HL-60 (cell line): ENCODE measurements at regions not wholly inside any gene's neighbourhood (a gene's known extent, or its start where the extent isn't known, plus 50 kb on each side); places are given as distances from the start of the nearest gene placed in this dataset.
A peak's percentile ranks its signal among the peaks of the same experiment; 100 is the strongest.

Source experiments
- DNase-seq, 2 experiments: peaks; one replicate each; pipeline ENCODE4 v3.0.0-alpha.2; 2010 to 2020; ENCODE audit warnings: low read depth in 1 of 2, low spot score in 1 of 2
- H3K27ac ChIP-seq: fragments of 250-450 bp; sonication (Bioruptor Pico); replicated peaks from 2 replicates; pipeline ENCODE4 v1.5.1; 2020; ENCODE audit warnings: mild to moderate bottlenecking, moderate library complexity
- H3K27me3 ChIP-seq: fragments of 250-450 bp; sonication (Bioruptor Pico); 2 replicates; pipeline ENCODE4 v1.5.1; 2021; ENCODE audit warnings: mild to moderate bottlenecking, moderate library complexity; ENCODE audit not compliant: insufficient read depth, poor library complexity, severe bottlenecking
- H3K4me3 ChIP-seq: replicated peaks from 2 replicates; pipeline ENCODE4 v1.5.1; 2011; ENCODE audit warnings: mild to moderate bottlenecking, control low read depth, low read length; ENCODE audit not compliant: insufficient read depth
- GABPA ChIP-seq: IDR thresholded peaks from 2 replicates; pipeline ENCODE4 v1.6.1; 2012; ENCODE audit warnings: low read depth
- POLR2AphosphoS5 ChIP-seq: IDR thresholded peaks from 2 replicates; pipeline ENCODE4 v1.6.1; 2012; ENCODE audit warnings: low read depth
- SPI1 ChIP-seq: IDR thresholded peaks from 2 replicates; pipeline ENCODE4 v1.6.1; 2012; ENCODE audit warnings: low read depth, mild to moderate bottlenecking, borderline replicate concordance
- TF ChIP-seq, protein P1 (sequence below): IDR thresholded peaks from one replicate; pipeline ENCODE4 v1.5.1; 2011; ENCODE audit warnings: low read length, control low read depth, inconsistent platforms; ENCODE audit not compliant: insufficient read depth
- TF ChIP-seq, protein P2 (sequence below): IDR thresholded peaks from 2 replicates; pipeline ENCODE4 v1.6.1; 2012; ENCODE audit warnings: low read depth; ENCODE audit not compliant: insufficient replicate concordance

DNA sequence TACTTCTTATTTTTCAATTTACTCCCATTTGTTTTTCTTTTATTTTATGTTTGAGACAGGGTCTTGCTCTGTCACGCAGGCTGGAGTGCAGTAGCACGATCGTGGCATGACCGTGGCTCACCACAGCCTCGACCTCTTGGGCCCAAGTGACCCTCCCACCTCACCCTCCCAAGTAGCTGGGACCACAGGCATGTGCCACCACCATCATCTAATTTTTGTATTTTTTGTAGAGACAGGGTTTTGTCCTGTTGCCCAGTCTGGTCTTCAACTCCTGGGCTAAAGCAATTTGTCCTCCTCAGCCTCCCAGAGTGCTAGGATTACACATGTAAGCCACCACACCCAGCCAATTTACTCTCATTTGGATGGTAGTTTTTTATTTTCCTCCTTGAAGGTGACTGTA lies 679.3 kb upstream of the CCDC179 start:
- no peak for DNase-seq
- Histone ChIP-seq H3K4me3 (no peak overlapping the region), H3K27me3 (no peaks in the 10 kb centered on the region)

DNA sequence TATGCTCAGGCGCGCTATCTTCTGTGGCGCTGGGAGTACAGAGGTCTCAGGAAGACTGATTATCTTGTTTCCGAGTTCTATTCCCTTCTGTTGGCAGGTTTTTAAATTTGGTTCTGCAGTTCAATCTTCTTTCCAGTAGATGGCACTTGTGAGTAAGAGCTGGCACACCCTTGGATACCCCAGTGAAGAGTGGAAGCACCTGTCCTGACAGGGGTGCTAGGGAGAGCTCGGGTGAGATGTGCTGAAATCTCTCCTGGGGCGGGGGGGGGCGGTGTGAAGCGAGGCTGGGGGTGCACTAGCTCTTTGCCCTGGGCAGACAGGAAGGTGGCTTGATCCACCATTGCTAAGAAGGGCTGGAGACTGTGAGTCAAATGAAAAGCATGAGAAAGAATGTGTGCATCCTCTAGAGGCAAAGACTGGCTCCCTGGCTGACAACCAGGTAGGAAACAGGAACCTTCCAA lies 679.9 kb upstream of the CCDC179 start:
- no peaks in the 10 kb centered on the region for H3K27me3 ChIP-seq
- no peak for DNase-seq
- H3K4me3 ChIP-seq = no peak overlapping the region
- TF ChIP-seq GABPA (no peak), SPI1 (no peak), POLR2AphosphoS5 (no peak)
- TF ChIP-seq, protein P1, sequence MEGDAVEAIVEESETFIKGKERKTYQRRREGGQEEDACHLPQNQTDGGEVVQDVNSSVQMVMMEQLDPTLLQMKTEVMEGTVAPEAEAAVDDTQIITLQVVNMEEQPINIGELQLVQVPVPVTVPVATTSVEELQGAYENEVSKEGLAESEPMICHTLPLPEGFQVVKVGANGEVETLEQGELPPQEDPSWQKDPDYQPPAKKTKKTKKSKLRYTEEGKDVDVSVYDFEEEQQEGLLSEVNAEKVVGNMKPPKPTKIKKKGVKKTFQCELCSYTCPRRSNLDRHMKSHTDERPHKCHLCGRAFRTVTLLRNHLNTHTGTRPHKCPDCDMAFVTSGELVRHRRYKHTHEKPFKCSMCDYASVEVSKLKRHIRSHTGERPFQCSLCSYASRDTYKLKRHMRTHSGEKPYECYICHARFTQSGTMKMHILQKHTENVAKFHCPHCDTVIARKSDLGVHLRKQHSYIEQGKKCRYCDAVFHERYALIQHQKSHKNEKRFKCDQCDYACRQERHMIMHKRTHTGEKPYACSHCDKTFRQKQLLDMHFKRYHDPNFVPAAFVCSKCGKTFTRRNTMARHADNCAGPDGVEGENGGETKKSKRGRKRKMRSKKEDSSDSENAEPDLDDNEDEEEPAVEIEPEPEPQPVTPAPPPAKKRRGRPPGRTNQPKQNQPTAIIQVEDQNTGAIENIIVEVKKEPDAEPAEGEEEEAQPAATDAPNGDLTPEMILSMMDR = peak; percentile 49
- TF ChIP-seq, protein P2, sequence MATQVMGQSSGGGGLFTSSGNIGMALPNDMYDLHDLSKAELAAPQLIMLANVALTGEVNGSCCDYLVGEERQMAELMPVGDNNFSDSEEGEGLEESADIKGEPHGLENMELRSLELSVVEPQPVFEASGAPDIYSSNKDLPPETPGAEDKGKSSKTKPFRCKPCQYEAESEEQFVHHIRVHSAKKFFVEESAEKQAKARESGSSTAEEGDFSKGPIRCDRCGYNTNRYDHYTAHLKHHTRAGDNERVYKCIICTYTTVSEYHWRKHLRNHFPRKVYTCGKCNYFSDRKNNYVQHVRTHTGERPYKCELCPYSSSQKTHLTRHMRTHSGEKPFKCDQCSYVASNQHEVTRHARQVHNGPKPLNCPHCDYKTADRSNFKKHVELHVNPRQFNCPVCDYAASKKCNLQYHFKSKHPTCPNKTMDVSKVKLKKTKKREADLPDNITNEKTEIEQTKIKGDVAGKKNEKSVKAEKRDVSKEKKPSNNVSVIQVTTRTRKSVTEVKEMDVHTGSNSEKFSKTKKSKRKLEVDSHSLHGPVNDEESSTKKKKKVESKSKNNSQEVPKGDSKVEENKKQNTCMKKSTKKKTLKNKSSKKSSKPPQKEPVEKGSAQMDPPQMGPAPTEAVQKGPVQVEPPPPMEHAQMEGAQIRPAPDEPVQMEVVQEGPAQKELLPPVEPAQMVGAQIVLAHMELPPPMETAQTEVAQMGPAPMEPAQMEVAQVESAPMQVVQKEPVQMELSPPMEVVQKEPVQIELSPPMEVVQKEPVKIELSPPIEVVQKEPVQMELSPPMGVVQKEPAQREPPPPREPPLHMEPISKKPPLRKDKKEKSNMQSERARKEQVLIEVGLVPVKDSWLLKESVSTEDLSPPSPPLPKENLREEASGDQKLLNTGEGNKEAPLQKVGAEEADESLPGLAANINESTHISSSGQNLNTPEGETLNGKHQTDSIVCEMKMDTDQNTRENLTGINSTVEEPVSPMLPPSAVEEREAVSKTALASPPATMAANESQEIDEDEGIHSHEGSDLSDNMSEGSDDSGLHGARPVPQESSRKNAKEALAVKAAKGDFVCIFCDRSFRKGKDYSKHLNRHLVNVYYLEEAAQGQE = no peak
- no peak overlapping the region for H3K27ac ChIP-seq

More for the DNA sequence above, 679.3 kb upstream of the CCDC179 start:
- H3K27ac ChIP-seq = no peak overlapping the region
- TF ChIP-seq SPI1 (no peak), GABPA (no peak), POLR2AphosphoS5 (no peak)
- TF ChIP-seq, protein P2 = no peak
- TF ChIP-seq, protein P1 = no peak

DNA sequence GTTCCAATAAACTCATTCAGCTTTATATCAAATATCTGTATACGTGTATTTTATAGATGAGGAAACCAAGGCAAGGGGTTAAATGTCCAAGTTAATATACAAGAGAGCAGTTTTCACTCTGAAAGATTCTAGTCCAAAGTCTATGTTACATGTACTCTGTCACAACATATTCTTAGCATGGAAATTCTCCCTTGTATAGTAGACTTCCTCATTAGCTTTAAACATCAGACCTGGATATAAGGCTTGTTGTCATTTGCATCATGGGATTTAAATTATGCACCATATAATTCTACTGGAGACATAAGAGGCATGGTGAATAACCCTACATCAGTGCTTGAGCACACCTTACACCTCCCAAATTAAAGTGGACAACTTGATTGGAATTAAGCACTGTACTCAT lies 681.9 kb upstream of the CCDC179 start:
- no peak for TF ChIP-seq SPI1
- TF ChIP-seq, protein P2 = no peak
- TF ChIP-seq GABPA = no peak
- TF ChIP-seq POLR2AphosphoS5 = no peak
- TF ChIP-seq, protein P1 = no peak
- DNase-seq = no peak
- Histone ChIP-seq H3K27me3 (no peaks in the 10 kb centered on the region), H3K4me3 (no peak overlapping the region), H3K27ac (no peak overlapping the region)
